DOHH2 (cell line): ENCODE measurements at regions not wholly inside any gene's neighbourhood (a gene's known extent, or its start where the extent isn't known, plus 50 kb on each side); places are given as distances from the start of the nearest gene placed in this dataset.

ENCODE experiments used
- H3F3A ChIP-seq: fragments of 200-600 bp; sonication (generic), shearing (Covaris generic); 2 replicates; pipeline ENCODE4 v1.6.0; 2016; ENCODE audit warnings: antibody characterized with exemption, mild to moderate bottlenecking; ENCODE audit not compliant: control insufficient read depth, insufficient read depth
- H3K27ac ChIP-seq: fragments of 200-600 bp; sonication (generic); 2 replicates; pipeline ENCODE4 v1.5.1; 2014; ENCODE audit warnings: low read depth, mild to moderate bottlenecking, low read length, moderate library complexity
- H3K27me3 ChIP-seq: fragments of 200-600 bp; sonication (generic); 2 replicates; pipeline ENCODE4 v1.6.1; 2014; ENCODE audit warnings: mild to moderate bottlenecking, low read length, mixed read lengths; ENCODE audit not compliant: control insufficient read depth
- H3K36me3 ChIP-seq: fragments of 200-600 bp; sonication (generic); 2 replicates; pipeline ENCODE4 v1.6.1; 2014; ENCODE audit warnings: mild to moderate bottlenecking, low read length, moderate library complexity, mixed read lengths; ENCODE audit not compliant: control insufficient read depth
- H3K4me1 ChIP-seq: fragments of 200-600 bp; sonication (generic); 2 replicates; pipeline ENCODE4 v1.6.1; 2014; ENCODE audit warnings: mild to moderate bottlenecking, low read length, mixed read lengths; ENCODE audit not compliant: control insufficient read depth
- H3K4me2 ChIP-seq: fragments of 200-600 bp; sonication (generic); 2 replicates; pipeline ENCODE4 v1.6.0; 2014; ENCODE audit warnings: mild to moderate bottlenecking, low read length, moderate library complexity
- H3K4me3 ChIP-seq: fragments of 200-600 bp; sonication (generic); 2 replicates; pipeline ENCODE4 v1.5.1; 2014; ENCODE audit warnings: mild to moderate bottlenecking, low read length, mixed read lengths
- H3K79me2 ChIP-seq: fragments of 200-600 bp; sonication (generic); 2 replicates; pipeline ENCODE4 v1.6.1; 2014; ENCODE audit warnings: mild to moderate bottlenecking, low read length, mixed read lengths; ENCODE audit not compliant: control insufficient read depth
- H3K9me2 ChIP-seq: fragments of 200-600 bp; sonication (generic); replicated peaks from 2 replicates; pipeline ENCODE4 v1.6.1; 2014; ENCODE audit warnings: mild to moderate bottlenecking, low read length, mixed read lengths; ENCODE audit not compliant: control insufficient read depth
- H3K9me3 ChIP-seq: fragments of 200-600 bp; sonication (generic); 2 replicates; pipeline ENCODE4 v1.6.1; 2014; ENCODE audit warnings: antibody characterized with exemption, low read length, mixed read lengths; ENCODE audit not compliant: control insufficient read depth, insufficient read depth
- H4K20me1 ChIP-seq: fragments of 200-600 bp; sonication (generic); 2 replicates; pipeline ENCODE4 v1.6.0; 2014; ENCODE audit warnings: low read depth, mild to moderate bottlenecking, antibody characterized with exemption, low read length, moderate library complexity; ENCODE audit not compliant: control insufficient read depth, insufficient read depth
- CTCF ChIP-seq: fragments of 200-600 bp; sonication (generic); IDR thresholded peaks from one replicate; pipeline ENCODE4 v1.5.1; 2014; ENCODE audit warnings: antibody characterized with exemption, mild to moderate bottlenecking, low read depth, low read length; ENCODE audit not compliant: poor library complexity, severe bottlenecking
- EZH2phosphoT487 ChIP-seq: fragments of 200-600 bp; sonication (generic); IDR thresholded peaks from 2 replicates; pipeline ENCODE4 v1.6.1; 2017; ENCODE audit warnings: borderline replicate concordance, mild to moderate bottlenecking, antibody characterized with exemption, low read length, moderate library complexity, mixed read lengths

GRCh38 chr18:45166836-45167551 is 448.3 kb upstream of the SLC14A2 start:
- Histone ChIP-seq H4K20me1 (no peaks in the 10 kb centered on the region), H3K27ac (no peak overlapping the region), H3K36me3 (no peaks in the 10 kb centered on the region), H3K9me2 (no peaks in the 10 kb centered on the region), H3K79me2 (no peaks in the 10 kb centered on the region), H3F3A (no peaks in the 10 kb centered on the region), H3K4me3 (no peak overlapping the region), H3K9me3 (no peaks in the 10 kb centered on the region), H3K4me1 (no peaks in the 10 kb centered on the region), H3K27me3 (no peaks in the 10 kb centered on the region), H3K4me2 (no peak overlapping the region)
- TF ChIP-seq EZH2phosphoT487 (no peak), CTCF (no peak)

GRCh38 chr18:45167631-45168280 is 447.5 kb upstream of the SLC14A2 start:
- no peak overlapping the region for H3K27ac ChIP-seq

GRCh38 chr18:45168866-45169600 is 446.2 kb upstream of the SLC14A2 start:
- Histone ChIP-seq H3K27ac (no peak overlapping the region), H3K4me1 (no peaks in the 10 kb centered on the region)

More at GRCh38 chr18:45167631-45168280, 447.5 kb upstream of the SLC14A2 start:
- Histone ChIP-seq H3K4me3 (no peak overlapping the region), H3K4me2 (no peak overlapping the region), H3K4me1 (no peaks in the 10 kb centered on the region), H3F3A (no peaks in the 10 kb centered on the region), H3K36me3 (no peaks in the 10 kb centered on the region), H3K9me3 (no peaks in the 10 kb centered on the region), H3K9me2 (no peaks in the 10 kb centered on the region), H3K27me3 (no peaks in the 10 kb centered on the region), H4K20me1 (no peaks in the 10 kb centered on the region), H3K79me2 (no peaks in the 10 kb centered on the region)
- TF ChIP-seq EZH2phosphoT487 (no peak), CTCF (no peak)

More at GRCh38 chr18:45168866-45169600, 446.2 kb upstream of the SLC14A2 start:
- Histone ChIP-seq H3K4me3 (no peak overlapping the region), H3K9me2 (no peaks in the 10 kb centered on the region), H3K27me3 (no peaks in the 10 kb centered on the region), H3K4me2 (no peak overlapping the region), H3K36me3 (no peaks in the 10 kb centered on the region), H3K79me2 (no peaks in the 10 kb centered on the region), H3K9me3 (no peaks in the 10 kb centered on the region), H3F3A (no peaks in the 10 kb centered on the region), H4K20me1 (no peaks in the 10 kb centered on the region)
- TF ChIP-seq CTCF = no peak
- TF ChIP-seq EZH2phosphoT487 = no peak
